B cell (primary cell): ENCODE measurements at regions not wholly inside any gene's neighbourhood (a gene's known extent, or its start where the extent isn't known, plus 50 kb on each side); places are given as distances from the start of the nearest gene placed in this dataset.

Source experiments
- ATAC-seq: fragments of 200-7000 bp; cut with Tn5 transposase; one replicate; pipeline ENCODE4 v1.10.0; 2021; ENCODE audit warnings: low read depth, mild to moderate bottlenecking, moderate number of reproducible peaks, moderate library complexity
- CTCF ChIA-PET: fragments of 350-600 bp; sonication (Branson Sonifier 250); formaldehyde crosslinking; loops from one replicate; lab custom pipeline; 2021; ENCODE audit warnings: antibody characterized with exemption, inconsistent platforms; lab: Charles Lee
- POLR2A ChIA-PET: fragments of 350-600 bp; sonication (Branson Sonifier 250); formaldehyde crosslinking; loops from one replicate; lab custom pipeline; 2021; ENCODE audit warnings: antibody characterized with exemption; lab: Charles Lee
- DNase-seq: peaks from one replicate; pipeline ENCODE4 v3.0.0; 2013
- H2AFZ ChIP-seq: 2 replicates; pipeline ENCODE4 v1.6.1; 2012; ENCODE audit warnings: mild to moderate bottlenecking, low read depth, low read length; ENCODE audit not compliant: insufficient read depth, poor library complexity, severe bottlenecking
- H3K27ac ChIP-seq, 2 donors: 1 replicate in 1 of 2; 2 replicates in 1 of 2; pipeline ENCODE4 v1.5.1; 2012 to 2013; ENCODE audit warnings: low read length in 2 of 2, mild to moderate bottlenecking in 2 of 2, moderate library complexity in 1 of 2
- H3K27me3 ChIP-seq, 4 experiments: fragments of 200-600 bp in 1 of 4; sonication (generic) in 1 of 4; replicated peaks in 1 of 4; 1 replicate in 2 of 4; 2 replicates in 2 of 4; pipeline versions ENCODE4 v1.6.1 to v1.7.0; 2013 to 2016; ENCODE audit warnings: low read length in 3 of 4, mild to moderate bottlenecking in 2 of 4, mixed read lengths in 1 of 4, moderate library complexity in 1 of 4; ENCODE audit not compliant: insufficient read depth in 4 of 4, control insufficient read depth in 3 of 4; ENCODE audit errors: control extremely low read depth in 1 of 4
- H3K36me3 ChIP-seq, 2 experiments: replicated peaks in 1 of 2; 1 replicate in 1 of 2; 2 replicates in 1 of 2; pipeline versions ENCODE4 v1.6.1 to v1.7.1; 2013; ENCODE audit warnings: low read length in 1 of 2; ENCODE audit not compliant: insufficient read depth in 2 of 2, control insufficient read depth in 1 of 2; ENCODE audit errors: control extremely low read depth in 1 of 2, extremely low read depth in 1 of 2
- H3K4me1 ChIP-seq, 2 donors: fragments of 200-600 bp in 1 of 2; sonication (generic) in 1 of 2; 1 replicate in 1 of 2; 2 replicates in 1 of 2; pipeline versions ENCODE4 v1.5.1 to v1.6.1; 2013 to 2017; ENCODE audit warnings: low read length in 2 of 2; ENCODE audit not compliant: control insufficient read depth in 2 of 2, insufficient read depth in 2 of 2
- H3K4me2 ChIP-seq: replicated peaks from 2 replicates; pipeline ENCODE3; 2012; ENCODE audit warnings: mild to moderate bottlenecking, low read depth, low read length; ENCODE audit not compliant: poor library complexity, severe bottlenecking
- H3K4me3 ChIP-seq, 5 experiments: fragments of 200-600 bp in 1 of 5; sonication (generic) in 1 of 5; 1 replicate in 3 of 5; 2 replicates in 2 of 5; pipeline versions ENCODE4 v1.5.1 to v1.7.0; 2011 to 2016; ENCODE audit warnings: low read length in 4 of 5, mild to moderate bottlenecking in 4 of 5, low read depth in 2 of 5, control low read depth in 1 of 5, moderate library complexity in 1 of 5; ENCODE audit not compliant: insufficient read depth in 1 of 5; ENCODE audit errors: control extremely low read depth in 1 of 5, extremely low read depth in 1 of 5
- H3K79me2 ChIP-seq: fragments of 200-600 bp; sonication (generic); one replicate; pipeline ENCODE4 v1.6.0; 2016; ENCODE audit warnings: low read length; ENCODE audit not compliant: control insufficient read depth, insufficient read depth
- H3K9ac ChIP-seq: fragments of 200-600 bp; sonication (generic); 2 replicates; pipeline ENCODE4 v1.6.1; 2017; ENCODE audit warnings: mild to moderate bottlenecking, low read length, moderate library complexity
- H3K9me3 ChIP-seq, 3 donors: one replicate each; pipeline versions ENCODE4 v1.6.1 to v1.7.1; 2013; ENCODE audit warnings: low read length in 2 of 3; ENCODE audit not compliant: control insufficient read depth in 2 of 3, insufficient read depth in 1 of 3; ENCODE audit errors: control extremely low read depth in 1 of 3
- H4K20me1 ChIP-seq: 2 replicates; pipeline ENCODE4 v1.6.0; 2012; ENCODE audit warnings: mild to moderate bottlenecking, low read length; ENCODE audit not compliant: insufficient read depth, control insufficient read depth, poor library complexity, severe bottlenecking
- H3K27ac Mint-ChIP-seq: one replicate; pipeline ENCODE4 v1.8.0; 2021; ENCODE audit warnings: mixed read lengths
- H3K27me3 Mint-ChIP-seq: one replicate; pipeline ENCODE4 v1.8.0; 2021; ENCODE audit warnings: mixed read lengths
- H3K4me1 Mint-ChIP-seq: one replicate; pipeline ENCODE4 v1.8.0; 2021; ENCODE audit warnings: mixed read lengths
- H3K4me3 Mint-ChIP-seq: one replicate; pipeline ENCODE4 v1.8.0; 2021; ENCODE audit warnings: mixed read lengths
- H3K9me3 Mint-ChIP-seq: one replicate; pipeline ENCODE4 v1.8.0; 2022; ENCODE audit warnings: mixed read lengths; ENCODE audit not compliant: insufficient read depth
- EZH2 ChIP-seq: IDR thresholded peaks from 2 replicates; pipeline ENCODE4 v1.6.1; 2012; ENCODE audit warnings: borderline replicate concordance, low read depth, mild to moderate bottlenecking, moderate library complexity, low read length; ENCODE audit not compliant: insufficient read depth, poor library complexity, severe bottlenecking
- WGBS: methylation state at CpG from one replicate; pipeline ENCODE4 v1.1.5; 2013; ENCODE audit warnings: missing lambda C conversion rate; ENCODE audit not compliant: insufficient coverage; 5-methylcytosine and 5-hydroxymethylcytosine counted together
- intact Hi-C: fragments of 100-400 bp; cut with micrococcal nuclease; formaldehyde crosslinking; loops from one replicate; pipeline ENCODE4 v1.10.0; 2022
- TF ChIP-seq, protein P1 (sequence below): fragments of 200-600 bp; IDR thresholded peaks from one replicate; pipeline ENCODE4 v1.8.0; 2022; ENCODE audit warnings: antibody characterized with exemption, mild to moderate bottlenecking

GRCh38 chr12:130086248-130086647 is 76.0 kb upstream of the FZD10 start:
- Histone ChIP-seq H4K20me1 (no peaks in the 10 kb centered on the region), H3K27ac (no peak overlapping the region), H3K79me2 (no peaks in the 10 kb centered on the region), H3K9me3 (peaks cover 0 to 32% (median 0%) of the 10 kb centered on the region in 3 donors), H3K4me1 (no peaks in the 10 kb centered on the region), H3K4me2 (no peak overlapping the region), H3K4me3 (no peak overlapping the region), H3K9ac (no peak overlapping the region), H3K27me3 (no peaks in the 10 kb centered on the region), H2AFZ (no peak overlapping the region), H3K36me3 (no peaks in the 10 kb centered on the region)
- DNase-seq (no peak), ATAC-seq (no peak)
- H3K4me3 Mint-ChIP-seq: no peak overlapping the region
- POLR2A ChIA-PET: no interaction called here
- peaks cover 12% of the 10 kb centered on the region for H3K27me3 Mint-ChIP-seq
- intact Hi-C loops: no loop called here
- H3K27ac Mint-ChIP-seq: no peak overlapping the region
- no peak for TF ChIP-seq EZH2
- TF ChIP-seq, protein P1, sequence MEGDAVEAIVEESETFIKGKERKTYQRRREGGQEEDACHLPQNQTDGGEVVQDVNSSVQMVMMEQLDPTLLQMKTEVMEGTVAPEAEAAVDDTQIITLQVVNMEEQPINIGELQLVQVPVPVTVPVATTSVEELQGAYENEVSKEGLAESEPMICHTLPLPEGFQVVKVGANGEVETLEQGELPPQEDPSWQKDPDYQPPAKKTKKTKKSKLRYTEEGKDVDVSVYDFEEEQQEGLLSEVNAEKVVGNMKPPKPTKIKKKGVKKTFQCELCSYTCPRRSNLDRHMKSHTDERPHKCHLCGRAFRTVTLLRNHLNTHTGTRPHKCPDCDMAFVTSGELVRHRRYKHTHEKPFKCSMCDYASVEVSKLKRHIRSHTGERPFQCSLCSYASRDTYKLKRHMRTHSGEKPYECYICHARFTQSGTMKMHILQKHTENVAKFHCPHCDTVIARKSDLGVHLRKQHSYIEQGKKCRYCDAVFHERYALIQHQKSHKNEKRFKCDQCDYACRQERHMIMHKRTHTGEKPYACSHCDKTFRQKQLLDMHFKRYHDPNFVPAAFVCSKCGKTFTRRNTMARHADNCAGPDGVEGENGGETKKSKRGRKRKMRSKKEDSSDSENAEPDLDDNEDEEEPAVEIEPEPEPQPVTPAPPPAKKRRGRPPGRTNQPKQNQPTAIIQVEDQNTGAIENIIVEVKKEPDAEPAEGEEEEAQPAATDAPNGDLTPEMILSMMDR: no peak
- 7% methylated on average over 9 of the region's 11 CpGs for WGBS
- H3K9me3 Mint-ChIP-seq: peaks cover 2% of the 10 kb centered on the region
- H3K4me1 Mint-ChIP-seq: no peaks in the 10 kb centered on the region
- CTCF ChIA-PET: no interaction called here

DNA sequence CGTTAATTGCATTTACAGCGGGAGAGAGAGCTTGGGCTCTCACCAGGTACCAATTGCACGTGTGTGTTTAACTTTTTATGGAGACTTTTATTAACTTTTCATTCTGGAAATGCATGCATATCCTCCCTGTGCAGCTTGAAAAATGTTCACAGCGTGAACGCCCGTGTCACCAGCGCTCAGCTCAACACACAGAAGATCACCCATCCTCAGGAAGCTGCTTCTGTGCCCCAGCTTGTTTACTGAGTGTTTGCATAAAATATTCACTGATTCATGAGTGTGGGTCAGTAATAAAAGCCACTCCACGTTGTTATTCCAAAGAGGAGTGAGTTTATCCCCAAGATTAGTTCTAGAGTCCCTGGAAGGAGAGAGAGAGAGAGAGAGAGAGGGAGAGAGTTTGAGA is 75.5 kb upstream of the FZD10 start:
- Mint-ChIP-seq H3K27me3 (peaks cover 10% of the 10 kb centered on the region), H3K4me1 (no peaks in the 10 kb centered on the region), H3K27ac (no peak overlapping the region), H3K9me3 (peaks cover 2% of the 10 kb centered on the region), H3K4me3 (no peak overlapping the region)
- Histone ChIP-seq H3K4me2 (no peak overlapping the region), H3K27me3 (no peaks in the 10 kb centered on the region), H3K27ac (no peak overlapping the region), H3K79me2 (no peaks in the 10 kb centered on the region), H3K4me3 (no peak overlapping the region), H3K9ac (no peak overlapping the region), H2AFZ (no peak overlapping the region), H3K36me3 (no peaks in the 10 kb centered on the region), H3K9me3 (peaks cover 0 to 34% (median 0%) of the 10 kb centered on the region in 3 donors), H4K20me1 (no peaks in the 10 kb centered on the region), H3K4me1 (no peaks in the 10 kb centered on the region)
- TF ChIP-seq EZH2: no peak
- TF ChIP-seq, protein P1: no peak
- no peak for ATAC-seq
- ChIA-PET POLR2A (no interaction called here), CTCF (no interaction called here)
- WGBS: 11% methylated on average over 4 of the region's 8 CpGs
- intact Hi-C loops: no loop called here
- DNase-seq: no peak
